OCI-LY7 (cell line): ENCODE measurements at regions not wholly inside any gene's neighbourhood (a gene's known extent, or its start where the extent isn't known, plus 50 kb on each side); places are given as distances from the start of the nearest gene placed in this dataset.

Experiments used
- BruUV-seq: library from RNA; stranded (reverse); fragments of 400-500 nt; replicated peaks from 2 replicates; lab custom pipeline; 2021; lab: Mats Ljungman, UMichigan
- CTCF ChIA-PET: fragments of 300-600 bp; sonication (Branson Sonifier 250); formaldehyde crosslinking; loops from one replicate; lab custom pipeline; 2022; ENCODE audit warnings: antibody characterized with exemption; ENCODE audit not compliant: unreplicated experiment; lab: Charles Lee
- POLR2A ChIA-PET: fragments of 300-600 bp; sonication (Branson Sonifier 250); formaldehyde crosslinking; loops from one replicate; lab custom pipeline; 2022; ENCODE audit warnings: antibody characterized with exemption; lab: Charles Lee
- DNase-seq: peaks from one replicate; pipeline ENCODE4 v3.0.0-alpha.2; 2015; ENCODE audit warnings: low spot score
- H2AFZ ChIP-seq: fragments of 200-600 bp; sonication (generic), shearing (Covaris generic); 2 replicates; pipeline ENCODE4 v1.6.1; 2014; ENCODE audit warnings: mild to moderate bottlenecking, antibody characterized with exemption, low read length, moderate library complexity
- H3K27ac ChIP-seq: fragments of 200-600 bp; sonication (generic); 2 replicates; pipeline ENCODE4 v1.5.1; 2014; ENCODE audit warnings: mixed run types, low read depth, mild to moderate bottlenecking, moderate library complexity, low read length, inconsistent platforms; ENCODE audit not compliant: poor library complexity, severe bottlenecking
- H3K36me3 ChIP-seq: fragments of 200-600 bp; sonication (generic); 2 replicates; pipeline ENCODE4 v1.6.1; 2014; ENCODE audit warnings: mild to moderate bottlenecking, antibody characterized with exemption, low read length, moderate library complexity, mixed read lengths; ENCODE audit not compliant: insufficient read depth
- H3K4me1 ChIP-seq: fragments of 200-600 bp; sonication (generic); 2 replicates; pipeline ENCODE4 v1.5.1; 2014; ENCODE audit warnings: mild to moderate bottlenecking, low read length; ENCODE audit not compliant: insufficient read depth, poor library complexity, severe bottlenecking
- H3K4me2 ChIP-seq: fragments of 200-600 bp; sonication (generic); 2 replicates; pipeline ENCODE4 v1.6.1; 2014; ENCODE audit warnings: mild to moderate bottlenecking, low read length
- H3K4me3 ChIP-seq: fragments of 200-600 bp; sonication (generic); 2 replicates; pipeline ENCODE4 v1.5.1; 2014; ENCODE audit warnings: mild to moderate bottlenecking, low read depth, low read length; ENCODE audit not compliant: poor library complexity, severe bottlenecking
- H3K79me2 ChIP-seq: fragments of 200-600 bp; sonication (generic); 2 replicates; pipeline ENCODE4 v1.6.1; 2016; ENCODE audit warnings: low read depth, mild to moderate bottlenecking, low read length, moderate library complexity, mixed read lengths; ENCODE audit not compliant: insufficient read depth
- H3K9me2 ChIP-seq: fragments of 200-600 bp; sonication (generic); 2 replicates; pipeline ENCODE4 v1.6.1; 2016; ENCODE audit warnings: mild to moderate bottlenecking, low read length, mixed read lengths; ENCODE audit not compliant: insufficient read depth
- H3K9me3 ChIP-seq: fragments of 200-600 bp; sonication (generic); 2 replicates; pipeline ENCODE4 v1.6.1; 2014; ENCODE audit warnings: mild to moderate bottlenecking, mixed run types, low read length, mixed read lengths
- H4K20me1 ChIP-seq: fragments of 200-600 bp; sonication (generic); 2 replicates; pipeline ENCODE4 v1.6.1; 2014; ENCODE audit warnings: mild to moderate bottlenecking, antibody characterized with exemption, low read length, moderate library complexity, mixed read lengths; ENCODE audit not compliant: insufficient read depth
- CTCF ChIP-seq: fragments of 200-600 bp; sonication (generic); conservative IDR thresholded peaks from 2 replicates; pipeline ENCODE4 v1.5.1; 2014; ENCODE audit warnings: mild to moderate bottlenecking, antibody characterized with exemption, low read length, moderate library complexity, mixed read lengths
- EZH2phosphoT487 ChIP-seq: fragments of 200-600 bp; sonication (generic); IDR thresholded peaks from 2 replicates; pipeline ENCODE4 v1.6.1; 2018; ENCODE audit warnings: low read depth, borderline replicate concordance, mild to moderate bottlenecking, mixed run types, antibody characterized with exemption, low read length, moderate library complexity, mixed read lengths
- intact Hi-C: fragments of 100-400 bp; cut with micrococcal nuclease; formaldehyde crosslinking; loops from one replicate; pipeline ENCODE4 v1.10.0; 2022; ENCODE audit not compliant: unreplicated experiment

- no TSS peak for BruUV-seq
- intact Hi-C loops, result no loop called here
- no peak for TF ChIP-seq CTCF
- no peak for TF ChIP-seq EZH2phosphoT487
- Histone ChIP-seq H3K36me3 (no peaks in the 10 kb centered on the region), H3K9me3 (no peaks in the 10 kb centered on the region), H3K4me1 (no peaks in the 10 kb centered on the region), H2AFZ (no peak overlapping the region), H4K20me1 (no peaks in the 10 kb centered on the region), H3K79me2 (no peaks in the 10 kb centered on the region), H3K4me2 (no peak overlapping the region), H3K4me3 (no peak overlapping the region), H3K9me2 (no peaks in the 10 kb centered on the region), H3K27ac (no peak overlapping the region)
- CTCF ChIA-PET, result no interaction called here
- no peak for DNase-seq
- POLR2A ChIA-PET, result interaction anchor here (1.0 to 1.1 kb wide), 2 partner anchors 11 to 98 kb away, joined by 3 read pairs; no protein-coding TSS in a partner anchor
Observed at GRCh38 chr1:230012741-230013140, 54.3 kb upstream of the GALNT2 start.

GRCh38 chr1:230016159-230016558 lies 50.9 kb upstream of the GALNT2 start:
- H3K4me3 ChIP-seq, result no peak overlapping the region
- no peak for TF ChIP-seq EZH2phosphoT487
- TF ChIP-seq CTCF, result no peak
- no peaks in the 10 kb centered on the region for H3K79me2 ChIP-seq
- intact Hi-C loops, result no loop called here
- no peaks in the 10 kb centered on the region for H3K36me3 ChIP-seq
- H3K4me1 ChIP-seq, result no peaks in the 10 kb centered on the region
- no peak overlapping the region for H3K4me2 ChIP-seq
- no peaks in the 10 kb centered on the region for H3K9me3 ChIP-seq
- no peaks in the 10 kb centered on the region for H4K20me1 ChIP-seq
- H3K9me2 ChIP-seq, result no peaks in the 10 kb centered on the region
- no peak for DNase-seq
- H3K27ac ChIP-seq, result no peak overlapping the region
- ChIA-PET POLR2A (interaction anchor here (0.6 kb wide), 1 partner anchor 267 kb away, joined by 5 read pairs; no protein-coding TSS in a partner anchor), CTCF (no interaction called here)
- no peak overlapping the region for H2AFZ ChIP-seq
- BruUV-seq, result no TSS peak
